HepG2 (cell line): ENCODE measurements at regions not wholly inside any gene's neighbourhood (a gene's known extent, or its start where the extent isn't known, plus 50 kb on each side); places are given as distances from the start of the nearest gene placed in this dataset.

Experiments
- ATAC-seq: fragments of 200-7000 bp; cut with Tn5 transposase; 3 replicates; pipeline ENCODE4 v1.9.1; 2020; ENCODE audit warnings: mild to moderate bottlenecking, moderate library complexity
- BruUV-seq: library from RNA; stranded (reverse); fragments of 400-500 nt; replicated peaks from 2 replicates; lab custom pipeline; 2021; lab: Mats Ljungman, UMichigan
- CTCF ChIA-PET: fragments of 300-600 bp; formaldehyde crosslinking; extraction: SDS; loops from one replicate; lab custom pipeline; 2021; ENCODE audit warnings: low total read pairs, inconsistent platforms, low intra/inter-chr PET ratio; lab: Yijun Ruan, JAX
- POLR2A ChIA-PET: fragments of 350-600 bp; sonication (Branson Sonifier 250); formaldehyde crosslinking; loops from one replicate; lab custom pipeline; 2020; ENCODE audit warnings: antibody characterized with exemption, inconsistent platforms; lab: Yijun Ruan, JAX
- DNase-seq: peaks from one replicate; pipeline ENCODE4 v3.0.0-alpha.2; 2015; ENCODE audit warnings: low spot score
- FAIRE-seq: peaks from 3 replicates; lab custom pipeline; 2011; peaks lifted over from hg19 to GRCh38; lab: Jason Lieb, UNC
- H2AFZ ChIP-seq: one replicate; pipeline ENCODE4 v1.6.1; 2011; ENCODE audit warnings: low read length, inconsistent platforms
- H3K27ac ChIP-seq: fragments of 300-600 bp; 3 replicates; pipeline ENCODE4 v1.8.0; 2011; ENCODE audit warnings: mixed run types, mild to moderate bottlenecking, mixed read lengths, low read length, inconsistent platforms; ENCODE audit not compliant: insufficient read depth; ENCODE audit errors: extremely low read length
- H3K27me3 ChIP-seq, 2 experiments: fragments of 200-600 bp in 1 of 2; 2 replicates in 1 of 2; 3 replicates in 1 of 2; pipeline versions ENCODE4 v1.6.0 to v1.8.0; 2011; ENCODE audit warnings: low read length in 2 of 2, mild to moderate bottlenecking in 2 of 2, moderate library complexity in 2 of 2, inconsistent platforms in 1 of 2; ENCODE audit not compliant: insufficient read depth in 2 of 2, control insufficient read depth in 1 of 2
- H3K36me3 ChIP-seq, 2 experiments: fragments of 200-600 bp in 1 of 2; replicated peaks in 1 of 2; 2 replicates in 1 of 2; 3 replicates in 1 of 2; pipeline versions ENCODE4 v1.5.1 to v1.8.0; 2011; ENCODE audit warnings: low read length in 2 of 2, inconsistent platforms in 1 of 2; ENCODE audit not compliant: insufficient read depth in 2 of 2, control insufficient read depth in 1 of 2
- H3K4me1 ChIP-seq: 2 replicates; pipeline ENCODE4 v1.5.1; 2012; ENCODE audit warnings: low read length, inconsistent platforms; ENCODE audit not compliant: insufficient read depth
- H3K4me2 ChIP-seq: 2 replicates; pipeline ENCODE4 v1.6.0; 2011; ENCODE audit warnings: low read depth, low read length, inconsistent platforms
- H3K4me3 ChIP-seq, 3 experiments: fragments of 200-600 bp in 1 of 3; sonication (generic), shearing (Covaris generic) in 1 of 3; replicated peaks in 1 of 3; 2 replicates each; pipeline ENCODE4 v1.5.1; 2011 to 2016; ENCODE audit warnings: low read length in 3 of 3, inconsistent platforms in 2 of 3, low read depth in 2 of 3, mild to moderate bottlenecking in 2 of 3, control low read depth in 1 of 3, mixed read lengths in 1 of 3; ENCODE audit not compliant: insufficient read depth in 1 of 3
- H3K79me2 ChIP-seq: one replicate; pipeline ENCODE4 v1.6.1; 2011; ENCODE audit warnings: low read length, inconsistent platforms; ENCODE audit not compliant: insufficient read depth
- H3K9ac ChIP-seq: 2 replicates; pipeline ENCODE4 v1.6.0; 2011; ENCODE audit warnings: mild to moderate bottlenecking, low read depth, low read length, inconsistent platforms; ENCODE audit not compliant: insufficient read depth
- H3K9me3 ChIP-seq: 2 replicates; pipeline ENCODE4 v1.5.1; 2012; ENCODE audit warnings: mild to moderate bottlenecking, low read length
- H4K20me1 ChIP-seq: 2 replicates; pipeline ENCODE4 v1.6.0; 2011; ENCODE audit warnings: inconsistent platforms, mild to moderate bottlenecking, low read length, moderate library complexity; ENCODE audit not compliant: insufficient read depth
- ADNP ChIP-seq: sonication (generic); formaldehyde crosslinking; IDR thresholded peaks from 2 replicates; pipeline ENCODE4 v1.4.0; 2020; ENCODE audit warnings: missing genetic modification reagents
- BATF2 ChIP-seq: sonication (generic); formaldehyde crosslinking; IDR thresholded peaks from 2 replicates; pipeline ENCODE4 v1.8.0; 2022; ENCODE audit warnings: mild to moderate bottlenecking, missing genetic modification reagents, moderate library complexity
- BHLHE40 ChIP-seq: IDR thresholded peaks from 2 replicates; pipeline ENCODE4 v1.6.1; 2011; ENCODE audit warnings: low read length, improper control_type of control experiment
- FOXP1 ChIP-seq, 2 experiments: fragments of 450-650 bp in 1 of 2; IDR thresholded peaks; 2 replicates each; pipeline ENCODE4 v1.6.1; 2017 to 2018; ENCODE audit warnings: antibody characterized with exemption in 1 of 2
- HNF4A ChIP-seq: sonication (generic); formaldehyde crosslinking; IDR thresholded peaks from 2 replicates; pipeline ENCODE4 v1.4.0; 2020; ENCODE audit warnings: missing genetic modification reagents
- IKZF1 ChIP-seq: fragments of 450-650 bp; IDR thresholded peaks from 2 replicates; pipeline ENCODE4 v1.7.1; 2016
- MEIS1 ChIP-seq: sonication (generic); formaldehyde crosslinking; IDR thresholded peaks from 2 replicates; pipeline ENCODE4 v1.9.0; 2021; ENCODE audit warnings: mild to moderate bottlenecking, missing genetic modification reagents, moderate library complexity, borderline replicate concordance
- MTA1 ChIP-seq: sonication (generic); formaldehyde crosslinking; IDR thresholded peaks from 2 replicates; pipeline ENCODE4 v1.4.0; 2020; ENCODE audit warnings: missing genetic modification reagents, mild to moderate bottlenecking, borderline replicate concordance
- PHF20 ChIP-seq: sonication (generic); formaldehyde crosslinking; IDR thresholded peaks from 2 replicates; pipeline ENCODE4 v1.5.0; 2020; ENCODE audit warnings: mild to moderate bottlenecking, missing genetic modification reagents
- SOX5 ChIP-seq: IDR thresholded peaks from 2 replicates; pipeline ENCODE4 v1.6.1; 2016; ENCODE audit warnings: borderline replicate concordance
- SOX6 ChIP-seq, 2 experiments: fragments of 450-650 bp in 1 of 2; sonication (generic) in 1 of 2; formaldehyde crosslinking in 1 of 2; IDR thresholded peaks; 2 replicates each; pipeline versions ENCODE4 v1.4.0 to v1.6.1; 2017 to 2020; ENCODE audit warnings: antibody characterized with exemption in 1 of 2, mild to moderate bottlenecking in 1 of 2, missing genetic modification reagents in 1 of 2
- ZBTB1 ChIP-seq: sonication (generic); formaldehyde crosslinking; IDR thresholded peaks from 2 replicates; pipeline ENCODE4 v1.4.0; 2020; ENCODE audit warnings: missing genetic modification reagents, borderline replicate concordance
- ZFP82 ChIP-seq: sonication (generic); formaldehyde crosslinking; IDR thresholded peaks from 2 replicates; pipeline ENCODE4 v1.5.1; 2020; ENCODE audit warnings: mild to moderate bottlenecking, missing genetic modification reagents, borderline replicate concordance
- ZNF598 ChIP-seq: sonication (generic); formaldehyde crosslinking; IDR thresholded peaks from 2 replicates; pipeline ENCODE4 v1.5.1; 2020; ENCODE audit warnings: mild to moderate bottlenecking, missing genetic modification reagents, borderline replicate concordance
- WGBS: methylation state at CpG from one replicate; pipeline ENCODE4 v1.1.6; 2017; ENCODE audit warnings: low lambda C conversion rate; 5-methylcytosine and 5-hydroxymethylcytosine counted together
- in situ Hi-C: cut with HindIII; loops from 2 replicates; pipeline ENCODE4 v1.10.0; 2017; ENCODE audit warnings: low pct_unique_long_range_greater_than_20kb; ENCODE audit not compliant: extremely low pct_ligation_motif_present
- intact Hi-C: fragments of 100-400 bp; cut with micrococcal nuclease; formaldehyde crosslinking; loops from one replicate; pipeline ENCODE4 v1.10.0; 2022; ENCODE audit not compliant: unreplicated experiment
- TF ChIP-seq, protein P1 (sequence below): sonication (generic); formaldehyde crosslinking; IDR thresholded peaks from 2 replicates; pipeline ENCODE4 v1.4.0; 2020; ENCODE audit warnings: mild to moderate bottlenecking, missing genetic modification reagents
- TF ChIP-seq, protein P2 (sequence below): sonication (generic); formaldehyde crosslinking; IDR thresholded peaks from 2 replicates; pipeline ENCODE4 v1.4.0; 2020; ENCODE audit warnings: mild to moderate bottlenecking, missing genetic modification reagents
- TF ChIP-seq, protein P3 (sequence below): sonication (generic); formaldehyde crosslinking; IDR thresholded peaks from 2 replicates; pipeline ENCODE4 v1.4.0; 2020; ENCODE audit warnings: missing genetic modification reagents, borderline replicate concordance

- Histone ChIP-seq H3K36me3 (no peaks in the 10 kb centered on the region), H3K9me3 (no peaks in the 10 kb centered on the region), H3K79me2 (no peaks in the 10 kb centered on the region), H3K9ac (no peak overlapping the region), H3K4me3 (no peak overlapping the region), H3K27me3 (no peaks in the 10 kb centered on the region), H3K4me2 (no peak overlapping the region), H3K27ac (no peak overlapping the region), H2AFZ (no peak overlapping the region), H3K4me1 (peaks cover 15% of the 10 kb centered on the region), H4K20me1 (no peaks in the 10 kb centered on the region)
- CTCF ChIA-PET, result no interaction called here
- intact Hi-C loops (no loop called here), in situ Hi-C loops (no loop called here)
- ATAC-seq, result peak; percentile 29; the same call in 1 of the 3 replicates
- DNase-seq, result peak; percentile 47
- BruUV-seq, result no TSS peak
- WGBS, result 1% methylated on average over 5 of the region's 5 CpGs
- POLR2A ChIA-PET, result no interaction called here
- no peak for FAIRE-seq
- TF ChIP-seq IKZF1, result no peak
- TF ChIP-seq MEIS1 (CRISPR knock-in tag), result no peak
- no peak for TF ChIP-seq ZNF598 (CRISPR knock-in tag)
- TF ChIP-seq, protein P1, sequence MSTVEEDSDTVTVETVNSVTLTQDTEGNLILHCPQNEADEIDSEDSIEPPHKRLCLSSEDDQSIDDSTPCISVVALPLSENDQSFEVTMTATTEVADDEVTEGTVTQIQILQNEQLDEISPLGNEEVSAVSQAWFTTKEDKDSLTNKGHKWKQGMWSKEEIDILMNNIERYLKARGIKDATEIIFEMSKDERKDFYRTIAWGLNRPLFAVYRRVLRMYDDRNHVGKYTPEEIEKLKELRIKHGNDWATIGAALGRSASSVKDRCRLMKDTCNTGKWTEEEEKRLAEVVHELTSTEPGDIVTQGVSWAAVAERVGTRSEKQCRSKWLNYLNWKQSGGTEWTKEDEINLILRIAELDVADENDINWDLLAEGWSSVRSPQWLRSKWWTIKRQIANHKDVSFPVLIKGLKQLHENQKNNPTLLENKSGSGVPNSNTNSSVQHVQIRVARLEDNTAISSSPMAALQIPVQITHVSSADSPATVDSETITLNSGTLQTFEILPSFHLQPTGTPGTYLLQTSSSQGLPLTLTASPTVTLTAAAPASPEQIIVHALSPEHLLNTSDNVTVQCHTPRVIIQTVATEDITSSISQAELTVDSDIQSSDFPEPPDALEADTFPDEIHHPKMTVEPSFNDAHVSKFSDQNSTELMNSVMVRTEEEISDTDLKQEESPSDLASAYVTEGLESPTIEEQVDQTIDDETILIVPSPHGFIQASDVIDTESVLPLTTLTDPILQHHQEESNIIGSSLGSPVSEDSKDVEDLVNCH (CRISPR knock-in tag), result no peak
- TF ChIP-seq SOX5 (CRISPR knock-in tag), result peak; percentile 79; the same call in 1 of the 2 replicates
- TF ChIP-seq BHLHE40, result peak; percentile 90
- TF ChIP-seq ZBTB1 (CRISPR knock-in tag), result no peak
- TF ChIP-seq SOX6 (IDR thresholded peaks at IDR 0.05), result no peak
- TF ChIP-seq SOX6 (CRISPR knock-in tag; IDR thresholded peaks at IDR 0.05), result peak; percentile 88
- TF ChIP-seq BATF2, result no peak
- no peak for TF ChIP-seq MTA1
- TF ChIP-seq, protein P2, sequence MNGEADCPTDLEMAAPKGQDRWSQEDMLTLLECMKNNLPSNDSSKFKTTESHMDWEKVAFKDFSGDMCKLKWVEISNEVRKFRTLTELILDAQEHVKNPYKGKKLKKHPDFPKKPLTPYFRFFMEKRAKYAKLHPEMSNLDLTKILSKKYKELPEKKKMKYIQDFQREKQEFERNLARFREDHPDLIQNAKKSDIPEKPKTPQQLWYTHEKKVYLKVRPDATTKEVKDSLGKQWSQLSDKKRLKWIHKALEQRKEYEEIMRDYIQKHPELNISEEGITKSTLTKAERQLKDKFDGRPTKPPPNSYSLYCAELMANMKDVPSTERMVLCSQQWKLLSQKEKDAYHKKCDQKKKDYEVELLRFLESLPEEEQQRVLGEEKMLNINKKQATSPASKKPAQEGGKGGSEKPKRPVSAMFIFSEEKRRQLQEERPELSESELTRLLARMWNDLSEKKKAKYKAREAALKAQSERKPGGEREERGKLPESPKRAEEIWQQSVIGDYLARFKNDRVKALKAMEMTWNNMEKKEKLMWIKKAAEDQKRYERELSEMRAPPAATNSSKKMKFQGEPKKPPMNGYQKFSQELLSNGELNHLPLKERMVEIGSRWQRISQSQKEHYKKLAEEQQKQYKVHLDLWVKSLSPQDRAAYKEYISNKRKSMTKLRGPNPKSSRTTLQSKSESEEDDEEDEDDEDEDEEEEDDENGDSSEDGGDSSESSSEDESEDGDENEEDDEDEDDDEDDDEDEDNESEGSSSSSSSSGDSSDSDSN (CRISPR knock-in tag), result no peak
- TF ChIP-seq HNF4A (CRISPR knock-in tag), result peak; percentile 70
- no peak for TF ChIP-seq ADNP (CRISPR knock-in tag)
- TF ChIP-seq, protein P3, sequence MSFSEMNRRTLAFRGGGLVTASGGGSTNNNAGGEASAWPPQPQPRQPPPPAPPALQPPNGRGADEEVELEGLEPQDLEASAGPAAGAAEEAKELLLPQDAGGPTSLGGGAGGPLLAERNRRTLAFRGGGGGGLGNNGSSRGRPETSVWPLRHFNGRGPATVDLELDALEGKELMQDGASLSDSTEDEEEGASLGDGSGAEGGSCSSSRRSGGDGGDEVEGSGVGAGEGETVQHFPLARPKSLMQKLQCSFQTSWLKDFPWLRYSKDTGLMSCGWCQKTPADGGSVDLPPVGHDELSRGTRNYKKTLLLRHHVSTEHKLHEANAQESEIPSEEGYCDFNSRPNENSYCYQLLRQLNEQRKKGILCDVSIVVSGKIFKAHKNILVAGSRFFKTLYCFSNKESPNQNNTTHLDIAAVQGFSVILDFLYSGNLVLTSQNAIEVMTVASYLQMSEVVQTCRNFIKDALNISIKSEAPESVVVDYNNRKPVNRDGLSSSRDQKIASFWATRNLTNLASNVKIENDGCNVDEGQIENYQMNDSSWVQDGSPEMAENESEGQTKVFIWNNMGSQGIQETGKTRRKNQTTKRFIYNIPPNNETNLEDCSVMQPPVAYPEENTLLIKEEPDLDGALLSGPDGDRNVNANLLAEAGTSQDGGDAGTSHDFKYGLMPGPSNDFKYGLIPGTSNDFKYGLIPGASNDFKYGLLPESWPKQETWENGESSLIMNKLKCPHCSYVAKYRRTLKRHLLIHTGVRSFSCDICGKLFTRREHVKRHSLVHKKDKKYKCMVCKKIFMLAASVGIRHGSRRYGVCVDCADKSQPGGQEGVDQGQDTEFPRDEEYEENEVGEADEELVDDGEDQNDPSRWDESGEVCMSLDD (CRISPR knock-in tag), result peak; percentile 68; the same call in 1 of the 2 replicates
- TF ChIP-seq FOXP1 (IDR thresholded peaks at IDR 0.05), result no peak
- peak; percentile 51; the same call in 1 of the 2 replicates for TF ChIP-seq FOXP1 (CRISPR knock-in tag; IDR thresholded peaks at IDR 0.05)
- TF ChIP-seq PHF20, result no peak
- no peak for TF ChIP-seq ZFP82 (CRISPR knock-in tag)
Measured at GRCh38 chr6:92826633-92827032, 592.7 kb downstream of the EPHA7 start.
